Activated CD4-positive, CD25-positive, alpha-beta regulatory T cell (primary cell): ENCODE measurements at regions not wholly inside any gene's neighbourhood (a gene's known extent, or its start where the extent isn't known, plus 50 kb on each side); places are given as distances from the start of the nearest gene placed in this dataset.
"Not testable (repeated sequence)": the region's sequence is repeated elsewhere in the genome, so short reads cannot be mapped to it uniquely, and the experiment has no call there.

Experiments
- DNase-seq, 4 experiments: peaks; one replicate each; lab custom pipeline; 2025; lab: John Stamatoyannopoulos, UW

- DNase-seq, result no peak
Measured at GRCh38 chr4:97216046-97216445, 927.2 kb downstream of the STPG2 start.

- no peak for DNase-seq
Measured at GRCh38 chr4:97235521-97235920, 907.8 kb downstream of the STPG2 start.

GRCh38 chr4:97238956-97239666 lies 904.2 kb downstream of the STPG2 start:
- DNase-seq, result no peak

- no peak for DNase-seq
Measured at GRCh38 chr4:97239667-97239997, 903.6 kb downstream of the STPG2 start.

GRCh38 chr4:97252615-97253154 lies 890.6 kb downstream of the STPG2 start:
- DNase-seq, result no peak

- DNase-seq, result no peak
Measured at GRCh38 chr4:97262769-97263168, 880.5 kb downstream of the STPG2 start.

GRCh38 chr4:97270051-97270450 lies 873.2 kb downstream of the STPG2 start:
- DNase-seq, result no peak

GRCh38 chr4:97279391-97279790 lies 863.9 kb downstream of the STPG2 start:
- DNase-seq, result no peak

GRCh38 chr4:97300561-97300960 lies 842.7 kb downstream of the STPG2 start:
- DNase-seq, result no peak

GRCh38 chr4:97305351-97305750 lies 837.9 kb downstream of the STPG2 start:
- no peak for DNase-seq

GRCh38 chr4:97309121-97309520 lies 834.2 kb downstream of the STPG2 start:
- no peak for DNase-seq

GRCh38 chr4:97317201-97317600 lies 826.1 kb downstream of the STPG2 start:
- DNase-seq, result no peak

- no peak for DNase-seq
Measured at GRCh38 chr4:97317671-97318070, 825.6 kb downstream of the STPG2 start.

GRCh38 chr4:97325751-97326150 lies 817.5 kb downstream of the STPG2 start:
- not testable (repeated sequence) for DNase-seq

GRCh38 chr4:97330917-97331316 lies 812.4 kb downstream of the STPG2 start:
- DNase-seq, result no peak

- DNase-seq, result no peak
Measured at GRCh38 chr4:97334348-97334747, 808.9 kb downstream of the STPG2 start.

- no peak for DNase-seq
Measured at GRCh38 chr4:97349468-97350186, 793.6 kb downstream of the STPG2 start.

GRCh38 chr4:97353876-97354275 lies 789.4 kb downstream of the STPG2 start:
- no peak for DNase-seq

GRCh38 chr4:97359826-97360225 lies 783.5 kb downstream of the STPG2 start:
- DNase-seq, result no peak

- DNase-seq, result no peak
Measured at GRCh38 chr4:97360733-97361132, 782.5 kb downstream of the STPG2 start.

- DNase-seq, result no peak
Measured at GRCh38 chr4:97367878-97368277, 775.4 kb downstream of the STPG2 start.

GRCh38 chr4:97370568-97370967 lies 772.7 kb downstream of the STPG2 start:
- DNase-seq, result no peak

- DNase-seq, result no peak
Measured at GRCh38 chr4:97374526-97374925, 768.8 kb downstream of the STPG2 start.

GRCh38 chr4:97386969-97387368 lies 756.3 kb downstream of the STPG2 start:
- no peak for DNase-seq
